IMR-90 (cell line): ENCODE measurements at regions not wholly inside any gene's neighbourhood (a gene's known extent, or its start where the extent isn't known, plus 50 kb on each side); places are given as distances from the start of the nearest gene placed in this dataset.

Source experiments
- ATAC-seq: fragments of 200-7000 bp; cut with Tn5 transposase; 2 replicates; pipeline ENCODE4 v1.9.1; 2020; ENCODE audit warnings: low read depth, mild to moderate bottlenecking, moderate library complexity
- BruUV-seq: library from RNA; stranded (reverse); fragments of 400-500 nt; replicated peaks from 2 replicates; lab custom pipeline; 2021; lab: Mats Ljungman, UMichigan
- CTCF ChIA-PET: fragments of 300-600 bp; formaldehyde crosslinking; extraction: SDS; loops from one replicate; lab custom pipeline; 2021; ENCODE audit warnings: antibody characterized with exemption; lab: Yijun Ruan, JAX
- POLR2A ChIA-PET: fragments of 300-600 bp; sonication (Branson Sonifier 250); formaldehyde crosslinking; loops from one replicate; lab custom pipeline; 2022; ENCODE audit warnings: antibody characterized with exemption; ENCODE audit not compliant: unreplicated experiment; lab: Charles Lee
- DNase-seq: peaks from one replicate; pipeline ENCODE4 v3.0.0; 2013
- H2AFZ ChIP-seq: replicated peaks from 2 replicates; pipeline ENCODE3; 2013; ENCODE audit warnings: low read length, mild to moderate bottlenecking; ENCODE audit not compliant: poor library complexity
- H2AK5ac ChIP-seq: 2 replicates; pipeline ENCODE4 v1.6.1; 2013; ENCODE audit warnings: low read depth, low read length, inconsistent platforms
- H2AK9ac ChIP-seq: replicated peaks from 2 replicates; pipeline ENCODE3; 2013; ENCODE audit warnings: mild to moderate bottlenecking, low read depth, low read length, moderate library complexity; ENCODE audit not compliant: poor library complexity
- H2BK120ac ChIP-seq: 2 replicates; pipeline ENCODE4 v1.6.1; 2013; ENCODE audit warnings: low read depth, low read length, inconsistent platforms
- H2BK15ac ChIP-seq: 3 replicates; pipeline ENCODE4 v1.6.1; 2013; ENCODE audit warnings: low read depth, low read length, inconsistent platforms
- H2BK20ac ChIP-seq: 2 replicates; pipeline ENCODE4 v1.6.1; 2013; ENCODE audit warnings: low read depth, mild to moderate bottlenecking, inconsistent platforms, low read length, moderate library complexity
- H2BK5ac ChIP-seq: 2 replicates; pipeline ENCODE4 v1.6.1; 2013; ENCODE audit warnings: mild to moderate bottlenecking, low read depth, low read length, inconsistent platforms; ENCODE audit not compliant: poor library complexity, severe bottlenecking
- H3K14ac ChIP-seq: replicated peaks from 2 replicates; pipeline ENCODE4 v1.6.1; 2013; ENCODE audit warnings: low read depth, low read length, inconsistent platforms
- H3K18ac ChIP-seq: 2 replicates; pipeline ENCODE4 v1.6.1; 2013; ENCODE audit warnings: low read depth, low read length, control low read depth
- H3K23ac ChIP-seq: 2 replicates; pipeline ENCODE4 v1.6.1; 2013; ENCODE audit warnings: low read depth, low read length, inconsistent platforms
- H3K27ac ChIP-seq: 2 replicates; pipeline ENCODE4 v1.5.1; 2013; ENCODE audit warnings: mild to moderate bottlenecking, control low read depth, low read length; ENCODE audit not compliant: insufficient read depth
- H3K27me3 ChIP-seq: 2 replicates; pipeline ENCODE4 v1.6.1; 2013; ENCODE audit warnings: low read length; ENCODE audit not compliant: control insufficient read depth, insufficient read depth
- H3K36me3 ChIP-seq: 2 replicates; pipeline ENCODE4 v1.6.1; 2013; ENCODE audit warnings: low read length, mixed read lengths; ENCODE audit not compliant: control insufficient read depth, insufficient read depth
- H3K4ac ChIP-seq: 2 replicates; pipeline ENCODE4 v1.6.1; 2013; ENCODE audit warnings: low read depth, low read length, inconsistent platforms
- H3K4me1 ChIP-seq: 2 replicates; pipeline ENCODE4 v1.6.1; 2013; ENCODE audit warnings: low read length, mixed read lengths; ENCODE audit not compliant: control insufficient read depth, insufficient read depth
- H3K4me2 ChIP-seq: 2 replicates; pipeline ENCODE4 v1.6.1; 2013; ENCODE audit warnings: low read depth, mild to moderate bottlenecking, control low read depth, low read length, moderate library complexity
- H3K4me3 ChIP-seq: 2 replicates; pipeline ENCODE4 v1.5.1; 2013; ENCODE audit warnings: low read depth, mild to moderate bottlenecking, control low read depth, low read length, moderate library complexity; ENCODE audit not compliant: insufficient read depth
- H3K56ac ChIP-seq: 2 replicates; pipeline ENCODE4 v1.6.1; 2013; ENCODE audit warnings: low read length, inconsistent platforms; ENCODE audit not compliant: insufficient read depth; ENCODE audit errors: extremely low read depth
- H3K79me1 ChIP-seq, 2 experiments: 2 replicates each; pipeline ENCODE4 v1.6.1; 2013; ENCODE audit warnings: low read length in 2 of 2, inconsistent platforms in 1 of 2, low read depth in 1 of 2
- H3K9ac ChIP-seq: 2 replicates; pipeline ENCODE4 v1.6.1; 2013; ENCODE audit warnings: low read depth, low read length, control low read depth
- H3K9me1 ChIP-seq: 2 replicates; pipeline ENCODE4 v1.6.1; 2013; ENCODE audit warnings: low read length, inconsistent platforms; ENCODE audit not compliant: insufficient read depth
- H3K9me3 ChIP-seq: 2 replicates; pipeline ENCODE4 v1.6.1; 2013; ENCODE audit warnings: low read length; ENCODE audit not compliant: control insufficient read depth, insufficient read depth
- H4K20me1 ChIP-seq: 2 replicates; pipeline ENCODE4 v1.6.1; 2013; ENCODE audit warnings: low read length, inconsistent platforms; ENCODE audit not compliant: insufficient read depth
- H4K5ac ChIP-seq: 2 replicates; pipeline ENCODE4 v1.6.1; 2013; ENCODE audit warnings: mild to moderate bottlenecking, low read depth, low read length, control low read depth
- H4K8ac ChIP-seq, 2 experiments: 2 replicates each; pipeline ENCODE4 v1.6.1; 2013; ENCODE audit warnings: low read depth in 2 of 2, low read length in 2 of 2, control low read depth in 1 of 2, inconsistent platforms in 1 of 2
- H4K91ac ChIP-seq: 2 replicates; pipeline ENCODE4 v1.6.1; 2013; ENCODE audit warnings: low read depth, low read length, inconsistent platforms; ENCODE audit not compliant: insufficient read depth
- BHLHE40 ChIP-seq: fragments of 150-350 bp; IDR thresholded peaks from 2 replicates; pipeline ENCODE4 v1.6.1; 2016; ENCODE audit warnings: mild to moderate bottlenecking, low read depth, low read length
- CEBPB ChIP-seq: IDR thresholded peaks from 2 replicates; pipeline ENCODE4 v1.6.1; 2012; ENCODE audit warnings: low read depth, low read length, improper control_type of control experiment
- CHD1 ChIP-seq: IDR thresholded peaks from 2 replicates; pipeline ENCODE4 v1.6.1; 2012; ENCODE audit warnings: low read depth, low read length, improper control_type of control experiment
- ELK1 ChIP-seq: fragments of 150-350 bp; IDR thresholded peaks from 2 replicates; pipeline ENCODE4 v1.6.1; 2016; ENCODE audit warnings: low read depth, mild to moderate bottlenecking, low read length, moderate library complexity, borderline replicate concordance
- FOS ChIP-seq: fragments of 150-350 bp; IDR thresholded peaks from 2 replicates; pipeline ENCODE4 v1.6.1; 2016; ENCODE audit warnings: low read depth, low read length
- MAFK ChIP-seq: IDR thresholded peaks from 2 replicates; pipeline ENCODE4 v1.6.1; 2012; ENCODE audit warnings: low read depth, low read length, improper control_type of control experiment
- MAZ ChIP-seq: IDR thresholded peaks from 2 replicates; pipeline ENCODE4 v1.6.1; 2012; ENCODE audit warnings: low read depth, mild to moderate bottlenecking, low read length, improper control_type of control experiment, moderate library complexity, borderline replicate concordance
- MXI1 ChIP-seq: IDR thresholded peaks from 2 replicates; pipeline ENCODE4 v1.6.1; 2012; ENCODE audit warnings: low read depth, mild to moderate bottlenecking, low read length, moderate library complexity, borderline replicate concordance
- NFE2L2 ChIP-seq: fragments of 150-350 bp; IDR thresholded peaks from 2 replicates; pipeline ENCODE4 v1.6.1; 2016; ENCODE audit warnings: low read depth, mild to moderate bottlenecking, low read length
- POLR2A ChIP-seq: IDR thresholded peaks from 2 replicates; pipeline ENCODE4 v1.6.1; 2012; ENCODE audit warnings: mild to moderate bottlenecking, low read depth, low read length
- RAD21 ChIP-seq: IDR thresholded peaks from 2 replicates; pipeline ENCODE4 v1.6.1; 2012; ENCODE audit warnings: low read length, improper control_type of control experiment
- RCOR1 ChIP-seq: IDR thresholded peaks from 2 replicates; pipeline ENCODE4 v1.6.1; 2012; ENCODE audit warnings: mild to moderate bottlenecking, low read length, improper control_type of control experiment; ENCODE audit not compliant: insufficient replicate concordance
- RFX5 ChIP-seq: IDR thresholded peaks from 2 replicates; pipeline ENCODE4 v1.8.0; 2012; ENCODE audit warnings: low read depth, mild to moderate bottlenecking, low read length, moderate library complexity
- SMC3 ChIP-seq: fragments of 150-350 bp; IDR thresholded peaks from 2 replicates; pipeline ENCODE4 v1.6.1; 2016; ENCODE audit warnings: low read depth, mild to moderate bottlenecking, antibody characterized with exemption, low read length, moderate library complexity
- USF2 ChIP-seq: fragments of 150-350 bp; IDR thresholded peaks from 2 replicates; pipeline ENCODE4 v1.6.1; 2017; ENCODE audit warnings: mild to moderate bottlenecking, antibody characterized with exemption, low read length, low read depth
- WGBS, 2 experiments: methylation state at CpG; one replicate each; pipeline versions ENCODE4 v1.1.5 to v1.1.7; 2013; ENCODE audit warnings: missing lambda C conversion rate in 2 of 2; ENCODE audit not compliant: insufficient read length in 1 of 2; ENCODE audit errors: extremely low coverage in 2 of 2; 5-methylcytosine and 5-hydroxymethylcytosine counted together
- dilution Hi-C: fragments of 300-500 bp; cut with HindIII; formaldehyde crosslinking; loops from one replicate; pipeline ENCODE4 v1.14.3; 2018; ENCODE audit warnings: low sequenced_read_pairs; ENCODE audit not compliant: unreplicated experiment
- in situ Hi-C: fragments of 300-500 bp; cut with MboI; formaldehyde crosslinking; loops from 3 replicates; pipeline ENCODE4 v1.14.3; 2019; ENCODE audit warnings: low sequenced_read_pairs, inconsistent platforms, mixed read lengths
- intact Hi-C: fragments of 100-400 bp; cut with micrococcal nuclease; formaldehyde crosslinking; loops from 2 replicates; pipeline ENCODE4 v1.10.0; 2022
- TF ChIP-seq, protein P1 (sequence below): conservative IDR thresholded peaks from 2 replicates; pipeline ENCODE4 v1.5.1; 2012; ENCODE audit warnings: mild to moderate bottlenecking, low read depth, low read length, improper control_type of control experiment

DNA sequence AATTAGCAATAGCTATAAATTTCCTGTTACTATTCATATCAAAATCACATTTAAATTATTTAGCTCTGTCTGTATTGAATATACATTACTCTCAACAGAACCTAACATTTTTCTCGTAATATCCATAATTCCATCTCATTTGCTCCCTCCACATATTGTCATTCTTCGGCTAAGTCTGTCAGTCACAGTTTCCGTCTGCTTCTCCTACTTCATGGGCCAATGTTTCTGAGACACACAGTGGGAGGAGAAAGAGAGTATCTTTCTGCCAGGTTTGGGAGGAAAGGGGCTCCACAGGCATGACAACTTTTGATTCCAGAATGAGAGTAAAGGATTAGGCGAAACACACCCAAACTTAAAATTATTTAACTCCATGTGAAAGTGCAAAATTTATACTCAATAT lies 273.1 kb upstream of the SMIM21 start:
- Histone ChIP-seq H2BK15ac (no peak overlapping the region), H3K18ac (no peak overlapping the region), H3K4me1 (no peaks in the 10 kb centered on the region), H4K8ac (no peak overlapping the region), H3K4ac (no peak overlapping the region), H3K23ac (no peak overlapping the region), H2AFZ (no peak overlapping the region), H4K20me1 (no peaks in the 10 kb centered on the region), H3K4me2 (no peak overlapping the region), H3K9me3 (peaks cover 5% of the 10 kb centered on the region; the same call in 1 of the 2 replicates), H3K9me1 (no peaks in the 10 kb centered on the region), H3K27ac (no peak overlapping the region), H3K56ac (no peak overlapping the region), H3K14ac (no peak overlapping the region), H3K79me1 (no peaks in the 10 kb centered on the region), H2AK9ac (no peak overlapping the region), H4K5ac (no peak overlapping the region), H3K9ac (no peak overlapping the region), H3K27me3 (no peaks in the 10 kb centered on the region), H2BK5ac (no peak overlapping the region), H2BK20ac (no peak overlapping the region), H3K4me3 (no peak overlapping the region), H2BK120ac (no peak overlapping the region), H3K36me3 (no peaks in the 10 kb centered on the region), H2AK5ac (no peak overlapping the region), H4K91ac (no peak overlapping the region)
- POLR2A ChIA-PET = no interaction called here
- intact Hi-C loops = no loop called here
- BruUV-seq = no TSS peak
- no peak for ATAC-seq
- dilution Hi-C loops = no loop called here
- CTCF ChIA-PET = no interaction called here
- no CpG with 5 or more reads among the region's 4 CpGs for WGBS, 2 experiments
- in situ Hi-C loops = no loop called here
- TF ChIP-seq RFX5 (no peak), FOS (no peak), NFE2L2 (no peak), ELK1 (no peak), RCOR1 (no peak), MXI1 (no peak), SMC3 (no peak), CEBPB (no peak), MAZ (no peak), CHD1 (no peak), BHLHE40 (no peak), USF2 (no peak), RAD21 (no peak), MAFK (no peak), POLR2A (no peak)
- TF ChIP-seq, protein P1, sequence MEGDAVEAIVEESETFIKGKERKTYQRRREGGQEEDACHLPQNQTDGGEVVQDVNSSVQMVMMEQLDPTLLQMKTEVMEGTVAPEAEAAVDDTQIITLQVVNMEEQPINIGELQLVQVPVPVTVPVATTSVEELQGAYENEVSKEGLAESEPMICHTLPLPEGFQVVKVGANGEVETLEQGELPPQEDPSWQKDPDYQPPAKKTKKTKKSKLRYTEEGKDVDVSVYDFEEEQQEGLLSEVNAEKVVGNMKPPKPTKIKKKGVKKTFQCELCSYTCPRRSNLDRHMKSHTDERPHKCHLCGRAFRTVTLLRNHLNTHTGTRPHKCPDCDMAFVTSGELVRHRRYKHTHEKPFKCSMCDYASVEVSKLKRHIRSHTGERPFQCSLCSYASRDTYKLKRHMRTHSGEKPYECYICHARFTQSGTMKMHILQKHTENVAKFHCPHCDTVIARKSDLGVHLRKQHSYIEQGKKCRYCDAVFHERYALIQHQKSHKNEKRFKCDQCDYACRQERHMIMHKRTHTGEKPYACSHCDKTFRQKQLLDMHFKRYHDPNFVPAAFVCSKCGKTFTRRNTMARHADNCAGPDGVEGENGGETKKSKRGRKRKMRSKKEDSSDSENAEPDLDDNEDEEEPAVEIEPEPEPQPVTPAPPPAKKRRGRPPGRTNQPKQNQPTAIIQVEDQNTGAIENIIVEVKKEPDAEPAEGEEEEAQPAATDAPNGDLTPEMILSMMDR = no peak
- DNase-seq = no peak
